ENCODE measurements at regions not wholly inside any gene's neighbourhood (a gene's known extent, or its start where the extent isn't known, plus 50 kb on each side); places are given as distances from the start of the nearest gene placed in this dataset.

DNA sequence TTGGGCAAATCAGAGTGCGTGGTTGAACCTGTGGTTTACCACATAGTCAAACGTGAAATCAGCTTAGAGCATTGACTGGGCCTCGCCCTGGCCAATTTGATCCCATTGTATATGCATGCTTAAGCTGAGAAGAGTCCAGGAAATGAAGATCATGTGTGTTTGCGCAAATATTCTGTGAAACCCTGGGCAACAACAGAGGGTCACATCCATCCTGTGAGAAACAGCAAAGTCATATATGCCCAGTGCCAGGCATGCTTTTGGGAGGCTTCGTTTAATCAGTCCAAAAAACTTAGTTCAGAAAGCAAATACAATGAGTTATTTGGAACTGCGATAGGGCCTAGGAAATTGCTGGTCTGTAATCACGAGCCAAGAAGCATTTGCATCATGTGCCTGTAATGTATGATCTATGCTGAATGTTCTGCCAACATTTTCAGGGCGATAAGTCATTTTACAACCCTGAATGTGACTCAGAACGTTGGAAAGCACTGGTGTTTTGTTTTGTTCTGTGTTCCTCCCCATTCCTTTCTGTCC, 412.1 kb upstream of the CELF2 start:
- DNase-seq = no peak

DNA sequence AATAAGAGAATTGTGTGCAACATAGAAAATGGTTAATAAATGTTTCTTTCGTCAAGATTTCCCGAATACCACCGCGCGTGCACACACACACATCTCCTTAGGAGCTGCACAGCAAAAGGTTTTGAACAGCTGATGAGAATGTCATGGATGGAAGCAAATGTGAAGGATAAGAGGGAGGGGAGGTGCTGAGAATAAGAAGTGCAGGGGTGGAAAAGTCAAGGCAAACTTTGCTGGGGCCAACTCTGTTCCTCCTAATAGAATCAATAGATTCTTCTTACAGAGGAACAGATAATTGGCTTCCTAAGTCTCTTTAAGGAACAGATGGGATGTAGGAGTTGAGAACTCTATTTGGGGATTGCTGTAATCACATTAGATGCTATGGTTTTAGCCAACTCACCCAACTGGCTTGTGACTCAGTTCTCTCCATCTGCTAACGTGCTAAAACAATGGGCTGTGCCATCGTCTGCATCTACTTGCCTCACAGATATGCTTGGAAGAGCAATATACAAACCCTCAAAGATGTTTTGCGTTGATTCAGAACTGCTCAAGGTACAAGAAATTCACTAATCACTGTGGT, 408.2 kb upstream of the CELF2 start:
- DNase-seq = no peak

DNA sequence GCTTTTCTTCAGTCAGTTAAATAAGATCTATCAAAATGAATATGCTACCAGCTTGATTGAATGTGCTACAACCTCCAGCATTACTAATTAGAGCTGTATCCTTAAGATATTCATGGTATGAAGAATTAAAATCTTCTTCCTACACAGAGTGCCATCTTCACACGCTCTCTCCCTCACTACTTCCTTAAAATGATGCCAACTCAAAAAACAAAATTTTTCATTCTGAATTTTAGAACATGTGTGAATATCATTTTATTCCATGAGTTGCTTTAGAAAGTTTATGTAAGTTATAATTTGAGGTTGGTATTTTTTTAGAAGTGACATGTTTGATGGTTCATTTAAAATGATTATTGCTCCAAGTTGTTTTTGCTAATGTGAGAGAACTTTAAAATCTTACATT, 407.5 kb upstream of the CELF2 start:
- no peak for DNase-seq

DNA sequence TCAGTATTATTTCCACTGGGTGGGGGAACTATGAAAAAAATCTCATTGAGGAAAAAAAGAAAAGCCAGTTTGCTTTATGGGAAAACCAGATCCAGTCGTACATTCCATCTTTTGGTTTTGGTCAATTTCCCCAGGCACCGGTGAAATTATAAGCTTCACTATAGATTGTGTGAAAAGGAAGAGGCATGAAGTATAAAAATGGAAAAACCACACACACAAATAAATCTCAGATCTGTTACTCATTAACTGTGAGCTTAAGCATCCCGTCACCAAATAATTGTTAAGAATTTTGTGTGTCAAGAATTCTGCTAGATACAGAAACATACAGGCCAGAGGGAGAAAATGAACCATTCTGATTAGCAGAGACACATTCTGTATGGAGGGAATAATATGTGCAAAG, 405.5 kb upstream of the CELF2 start:
- no peak for DNase-seq

DNA sequence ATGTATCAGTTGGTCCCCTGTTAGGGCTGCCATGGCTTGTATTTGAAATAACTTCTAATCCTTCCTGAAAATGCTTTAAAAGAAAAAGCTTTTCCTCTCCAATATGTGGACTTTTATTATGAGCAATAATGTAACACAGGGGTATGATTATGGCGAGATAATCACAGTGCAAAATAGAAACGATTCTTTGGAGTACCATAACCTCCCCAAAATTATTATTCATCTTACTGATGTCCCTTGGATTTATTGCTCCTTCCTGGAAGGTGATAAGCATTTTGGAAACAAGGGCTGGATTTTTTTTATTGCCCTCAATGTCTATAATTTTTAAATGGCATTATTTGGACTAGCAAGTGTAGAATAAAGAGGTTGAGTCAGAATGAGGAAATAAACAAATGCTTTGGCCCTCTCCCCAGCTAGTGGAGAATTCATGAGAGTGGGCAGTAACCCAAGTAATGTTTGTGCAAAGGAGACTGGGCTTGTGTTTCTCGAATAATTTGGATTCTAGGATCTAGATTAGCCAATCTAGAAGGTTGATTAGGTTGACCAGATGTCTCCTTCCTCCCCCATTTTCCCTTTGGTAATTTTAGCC, 403.9 kb upstream of the CELF2 start:
- DNase-seq = no peak

DNA sequence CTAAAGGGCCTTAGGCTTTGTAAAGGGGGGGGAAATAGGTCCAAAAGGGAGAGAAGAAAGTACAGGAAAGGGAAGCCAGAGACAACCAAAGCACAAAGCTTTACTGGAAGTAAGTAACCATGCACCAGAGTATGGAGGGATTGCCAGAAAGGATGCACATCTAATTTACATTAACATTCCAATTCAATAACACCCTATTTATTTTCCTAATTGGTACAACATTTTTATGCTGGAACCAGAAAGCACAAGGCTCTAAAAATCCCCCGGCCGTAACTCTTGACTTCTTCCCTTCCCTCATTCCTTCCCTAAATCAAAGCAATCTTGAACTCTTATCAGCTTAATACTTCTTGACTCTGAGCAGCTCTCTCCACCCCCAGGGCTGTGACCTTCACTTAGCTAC, 400.0 kb upstream of the CELF2 start:
- DNase-seq = no peak

DNA sequence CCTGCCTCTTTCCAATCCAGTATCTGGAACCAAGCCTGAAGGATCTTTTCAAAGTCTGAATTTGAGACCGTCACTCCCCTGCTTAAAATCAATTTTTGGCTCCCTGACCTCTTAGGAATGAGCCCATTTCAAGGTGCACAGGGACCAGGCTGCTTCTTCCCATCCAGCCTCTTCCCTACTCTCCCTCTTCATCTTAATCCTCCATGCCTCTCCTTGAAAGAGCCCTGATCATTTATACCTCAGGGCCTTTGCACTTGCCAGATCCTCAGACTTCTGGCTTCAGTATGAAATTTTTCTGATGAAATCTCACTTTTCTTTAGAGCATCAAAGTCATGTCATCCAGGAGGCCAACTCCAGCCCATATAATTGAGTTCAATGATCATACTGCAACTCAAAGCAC, 399.5 kb upstream of the CELF2 start:
- no peak for DNase-seq

DNA sequence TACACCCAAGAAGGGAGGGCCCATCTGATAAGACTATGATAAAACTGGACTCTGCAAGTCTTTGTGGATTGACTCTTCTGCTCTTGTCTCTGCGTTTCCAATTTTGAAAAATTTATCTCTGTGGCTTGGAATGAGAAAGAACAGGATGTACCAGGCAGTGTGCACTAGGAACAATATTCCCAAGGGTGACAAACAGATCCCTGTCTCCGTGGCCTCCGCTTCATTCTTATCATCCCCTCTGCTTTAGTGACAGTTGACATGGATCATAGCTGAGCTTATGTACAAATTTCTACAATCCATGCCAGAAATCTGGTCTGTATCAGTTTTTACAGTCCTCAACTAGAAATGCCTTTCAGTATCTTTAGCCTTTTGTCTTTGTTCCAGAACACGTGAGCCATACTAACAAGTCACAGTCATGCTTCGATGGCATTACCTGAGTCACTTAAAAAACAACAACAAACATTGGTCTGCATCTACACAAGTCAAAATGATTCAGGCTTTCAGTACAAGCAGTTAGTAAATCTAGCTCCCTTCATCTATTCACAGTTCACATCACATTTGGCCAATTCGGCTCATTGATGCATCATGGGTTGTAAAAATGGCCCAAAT, 393.6 kb upstream of the CELF2 start:
- no peak for DNase-seq

DNA sequence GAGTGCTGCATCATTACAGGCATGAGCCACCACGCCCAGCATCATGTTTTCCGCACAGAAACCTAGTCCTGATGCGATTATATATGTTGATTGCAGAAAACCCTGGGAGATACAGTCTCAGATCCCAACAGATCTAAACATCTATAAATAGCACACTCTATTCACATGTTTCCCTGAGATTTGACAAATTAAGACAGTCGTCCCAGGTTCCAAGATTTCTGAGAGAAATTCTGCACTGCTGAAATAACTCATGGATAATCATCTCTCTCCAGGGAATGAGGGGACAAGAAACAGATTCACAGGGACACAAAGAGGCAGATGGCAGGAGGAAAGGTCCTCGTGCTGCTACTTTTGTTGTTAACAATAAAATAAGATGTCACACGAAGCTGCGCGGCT, 393.1 kb upstream of the CELF2 start:
- no peak for DNase-seq

DNA sequence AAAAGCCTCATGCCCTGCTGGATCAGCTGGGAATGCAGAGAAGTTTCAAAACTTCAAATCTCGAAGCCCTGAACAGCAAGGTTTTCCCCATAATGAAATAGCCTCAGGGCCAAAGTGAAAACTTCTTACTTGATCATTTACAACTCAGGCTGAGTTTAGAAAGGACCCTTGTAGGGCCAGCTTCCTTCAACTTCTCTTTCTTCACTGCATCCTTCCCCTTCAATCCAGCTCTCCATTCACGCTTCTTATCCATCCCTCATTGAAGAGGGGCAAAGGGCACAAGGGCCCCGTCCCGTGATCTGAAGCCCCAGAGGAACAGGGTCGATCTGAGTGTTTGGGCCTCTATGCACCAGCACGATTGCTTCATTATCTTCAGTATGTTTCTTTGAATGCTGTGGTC, 392.2 kb upstream of the CELF2 start:
- DNase-seq = no peak

DNA sequence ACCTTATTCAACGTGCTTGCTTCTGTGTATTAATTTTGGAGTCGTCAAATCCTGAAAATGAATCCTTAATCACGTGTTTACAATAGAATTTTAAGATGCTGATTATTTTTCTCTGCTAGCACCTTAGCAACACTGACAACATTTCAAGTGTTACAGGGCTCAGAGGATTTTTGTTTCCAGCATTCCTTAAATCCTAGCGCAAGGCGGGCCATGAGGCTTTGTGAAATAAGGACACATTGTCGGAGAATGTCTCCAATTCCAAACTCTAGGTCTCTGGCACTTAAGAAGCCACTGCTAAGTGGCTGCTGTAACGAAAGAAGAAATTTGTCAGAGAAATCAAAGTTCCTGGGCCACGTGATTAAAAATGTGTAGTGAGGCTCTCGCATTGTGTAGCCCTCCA, 390.9 kb upstream of the CELF2 start:
- no peak for DNase-seq

DNA sequence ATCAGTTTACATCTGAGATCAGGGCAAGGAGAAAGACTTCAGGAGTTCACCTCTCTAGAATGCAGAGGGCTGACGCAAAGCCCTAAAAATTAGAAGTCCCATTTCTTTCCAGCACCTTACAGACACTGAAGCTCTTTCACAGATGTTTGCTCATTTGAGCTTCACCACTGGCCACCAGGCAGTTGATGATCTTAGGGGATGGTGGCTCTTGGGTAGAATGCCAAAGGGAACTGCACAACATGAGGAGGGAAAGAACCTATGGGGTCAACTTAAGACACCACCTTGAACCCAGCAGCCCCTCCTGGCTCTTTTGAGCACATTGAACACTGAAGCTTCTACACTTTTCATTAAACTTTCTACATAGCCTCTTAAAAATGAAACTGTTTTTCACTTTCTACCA, 390.3 kb upstream of the CELF2 start:
- no peak for DNase-seq

DNA sequence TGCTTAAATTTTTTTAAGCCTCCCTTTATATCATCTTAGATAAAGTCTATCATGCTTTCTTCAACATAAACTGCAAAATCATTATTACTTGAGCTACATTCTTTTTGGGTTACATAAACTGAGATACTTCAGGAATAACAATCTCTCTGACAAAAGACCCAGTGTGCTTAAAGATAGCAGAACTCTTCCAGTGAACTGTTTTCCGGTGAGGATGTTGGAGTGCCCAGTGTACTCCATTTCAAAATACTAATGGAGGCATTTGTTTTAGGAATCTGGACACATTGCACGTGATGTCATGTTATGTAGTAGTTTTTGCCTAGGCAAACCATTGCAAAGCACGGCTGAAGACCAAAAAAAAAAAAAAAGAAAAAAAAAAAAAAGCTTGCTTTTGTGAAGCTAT, 388.2 kb upstream of the CELF2 start:
- no peak for DNase-seq

DNA sequence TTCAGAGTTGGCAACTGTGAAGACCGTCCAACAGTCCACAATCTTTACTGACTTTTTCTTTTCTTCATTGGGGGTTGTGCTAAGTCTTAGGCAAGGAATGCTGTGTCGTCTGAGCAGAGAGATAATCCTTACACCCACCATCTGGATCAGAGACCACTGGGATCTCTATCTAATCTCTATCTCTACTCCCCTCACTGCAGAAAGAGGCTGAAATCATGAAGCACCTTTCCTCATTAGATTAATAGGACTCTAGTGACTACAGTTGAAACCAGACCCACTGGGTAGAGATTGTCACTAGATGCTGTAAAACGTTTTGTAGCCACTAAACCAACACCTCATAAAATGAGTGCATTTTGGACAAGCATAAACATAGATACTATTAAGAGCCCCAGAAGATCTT, 387.4 kb upstream of the CELF2 start:
- no peak for DNase-seq

DNA sequence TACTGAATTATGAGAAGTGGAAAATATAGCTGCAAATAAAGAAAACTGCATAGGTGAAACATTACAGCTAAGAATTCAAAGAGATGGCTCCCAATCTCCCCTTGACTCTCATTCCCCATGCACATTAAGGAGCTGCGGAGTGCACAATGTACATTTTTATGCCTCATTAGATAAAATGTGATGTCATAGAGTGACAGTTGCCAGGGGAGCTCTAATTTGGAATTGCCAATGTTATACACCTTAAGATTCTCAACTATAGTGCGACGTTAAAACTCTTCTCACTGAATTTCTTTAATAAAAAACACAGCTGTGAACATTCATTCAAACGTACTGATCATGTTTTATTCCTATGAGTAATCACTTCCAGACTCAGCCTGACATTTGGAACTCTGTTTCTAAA, 386.9 kb upstream of the CELF2 start:
- no peak for DNase-seq

DNA sequence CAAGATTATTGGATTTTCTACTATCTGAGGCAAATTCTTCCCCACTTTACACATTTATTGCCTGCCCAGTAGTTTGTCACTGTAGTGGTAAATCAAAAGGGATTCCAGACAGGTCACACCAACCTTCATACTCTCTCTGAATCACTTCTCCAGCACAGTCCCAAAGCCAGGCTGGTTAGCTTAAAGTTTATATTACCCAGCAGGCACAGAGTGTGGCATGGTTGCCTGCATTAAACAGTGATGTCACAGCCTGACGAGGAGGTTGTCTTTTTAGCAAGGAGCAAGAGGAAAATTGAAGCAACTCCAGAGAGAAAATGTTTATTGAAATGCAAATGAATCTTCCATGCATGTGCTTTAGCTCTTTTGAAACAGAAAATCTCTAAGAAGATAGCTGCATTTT, 375.5 kb upstream of the CELF2 start:
- DNase-seq = no peak

DNA sequence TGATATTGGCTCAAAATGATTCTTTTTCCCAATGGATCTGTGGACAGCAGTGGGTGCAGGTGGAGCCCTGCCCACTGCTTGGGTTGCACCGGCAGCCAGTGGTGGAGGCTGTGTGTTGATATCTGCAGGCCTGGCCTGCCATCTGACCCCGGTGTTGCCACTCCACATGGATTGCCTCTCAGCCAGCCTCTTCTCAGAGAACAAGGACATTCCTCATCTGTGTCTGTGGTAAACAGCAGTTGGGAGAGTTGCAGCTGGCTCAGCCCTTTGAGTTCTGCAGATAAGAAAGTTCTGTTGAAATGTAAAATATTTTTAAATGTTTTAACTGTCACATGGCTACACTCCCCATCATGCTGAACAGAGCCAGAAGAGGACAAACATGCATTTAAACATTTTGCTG, 374.9 kb upstream of the CELF2 start:
- no peak for DNase-seq

DNA sequence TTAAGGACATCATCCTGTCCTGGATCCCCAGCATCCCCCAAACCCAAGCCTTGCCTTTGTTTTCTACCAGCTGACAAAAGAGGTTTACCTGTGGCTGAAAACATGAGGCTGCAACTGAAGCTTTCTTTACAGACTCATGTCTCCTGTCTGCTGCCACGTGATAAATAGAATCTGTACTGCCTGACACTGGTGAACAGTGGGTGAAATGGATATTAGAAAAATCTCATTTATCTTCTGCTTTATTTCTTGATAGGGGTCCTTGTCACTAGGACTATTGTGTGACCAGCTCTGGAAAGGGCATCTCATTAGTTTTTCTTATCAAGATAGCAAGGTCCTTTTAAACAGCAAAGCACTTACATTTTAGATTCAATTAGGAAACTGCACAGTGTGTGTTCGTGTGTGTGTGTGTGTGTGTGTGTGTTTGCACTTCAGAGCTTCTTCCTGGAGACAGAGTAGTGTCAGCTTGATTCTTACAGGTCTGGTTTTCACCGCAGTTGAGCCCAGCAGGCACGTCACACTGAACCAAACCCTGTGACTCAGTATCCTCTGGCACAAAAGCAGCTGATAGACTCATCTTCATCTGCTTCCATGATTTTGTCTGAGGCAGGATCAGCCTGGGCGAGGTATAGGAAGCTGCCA, 373.5 kb upstream of the CELF2 start:
- no peak for DNase-seq

DNA sequence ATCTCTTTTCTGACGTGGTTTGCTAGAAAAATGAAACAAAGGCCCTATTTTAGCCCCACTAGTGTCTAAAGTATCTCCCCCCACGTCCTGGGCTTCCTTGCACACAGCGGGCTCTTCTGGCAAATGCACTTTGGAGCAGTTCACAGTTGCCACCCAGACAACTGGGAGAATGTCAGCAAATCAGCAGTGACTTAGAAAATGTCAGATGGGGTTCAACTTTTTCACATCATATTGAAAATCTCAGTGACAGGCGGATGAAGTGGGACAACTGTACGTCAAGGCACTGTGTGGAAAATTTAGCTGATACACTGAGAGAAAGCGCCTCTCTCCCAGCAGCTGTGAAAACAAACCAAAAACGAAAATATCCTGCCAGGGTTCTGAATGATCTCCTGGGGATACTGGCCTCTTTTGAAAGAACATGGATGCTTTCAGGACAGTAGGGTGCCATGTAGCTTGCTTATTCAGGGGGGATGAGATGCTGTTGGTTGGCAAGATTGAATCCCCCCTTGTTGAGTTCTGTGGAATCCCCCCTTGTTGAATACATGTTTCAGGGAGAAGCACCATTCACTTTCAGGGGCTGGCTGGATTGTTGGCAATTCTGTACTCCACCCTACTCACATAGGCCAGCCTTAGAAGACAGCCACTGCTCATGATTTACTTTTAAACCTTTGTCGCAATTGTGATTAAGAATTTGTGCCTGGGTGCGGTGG, 372.8 kb upstream of the CELF2 start:
- DNase-seq = no peak

DNA sequence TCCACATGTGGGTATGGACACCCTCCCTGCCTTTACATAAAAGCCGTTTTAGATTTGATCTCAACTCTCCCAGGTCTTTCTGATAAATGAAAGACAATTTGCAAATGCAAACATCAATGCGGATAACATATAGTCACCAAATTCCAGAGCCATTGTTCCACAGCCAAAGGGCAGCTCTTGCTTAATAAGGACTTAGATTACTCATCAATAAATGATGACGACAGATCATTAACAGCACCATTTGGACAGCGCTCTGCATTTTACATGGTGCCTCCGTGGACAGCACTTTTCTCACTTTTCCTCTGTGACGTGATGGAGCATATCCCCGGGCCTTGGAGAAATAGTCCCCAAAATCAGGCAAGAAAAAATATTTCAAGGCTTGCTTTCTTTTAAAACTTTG, 370.3 kb upstream of the CELF2 start:
- DNase-seq = no peak

DNA sequence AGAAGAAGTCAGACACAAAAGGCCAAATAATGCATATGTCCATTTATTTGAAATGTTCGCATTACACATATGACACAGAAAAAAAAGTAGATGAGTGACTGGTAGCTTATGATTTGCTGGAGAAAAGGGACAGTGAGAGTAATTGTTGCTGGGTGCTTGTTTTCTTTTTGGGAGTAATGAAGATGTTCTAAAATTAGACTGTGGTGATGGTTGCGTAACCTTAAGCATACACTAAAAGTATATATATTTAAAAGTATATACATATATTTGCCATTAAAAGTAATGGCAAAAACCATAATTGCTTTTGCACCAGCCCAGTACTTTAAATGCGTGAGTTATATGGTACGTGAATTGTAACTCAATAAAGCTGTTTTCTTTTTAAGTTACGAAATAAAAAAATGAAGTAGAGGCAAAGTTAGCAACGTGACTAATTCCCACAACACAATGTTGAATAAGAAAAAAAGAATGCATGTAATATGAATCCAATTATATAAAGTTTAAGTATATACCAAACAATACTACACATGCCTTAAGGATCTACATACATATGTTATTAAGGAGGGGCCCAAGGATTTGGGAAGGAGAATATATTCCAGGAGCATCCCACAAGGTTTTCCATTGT, 360.4 kb upstream of the CELF2 start:
- DNase-seq = no peak

DNA sequence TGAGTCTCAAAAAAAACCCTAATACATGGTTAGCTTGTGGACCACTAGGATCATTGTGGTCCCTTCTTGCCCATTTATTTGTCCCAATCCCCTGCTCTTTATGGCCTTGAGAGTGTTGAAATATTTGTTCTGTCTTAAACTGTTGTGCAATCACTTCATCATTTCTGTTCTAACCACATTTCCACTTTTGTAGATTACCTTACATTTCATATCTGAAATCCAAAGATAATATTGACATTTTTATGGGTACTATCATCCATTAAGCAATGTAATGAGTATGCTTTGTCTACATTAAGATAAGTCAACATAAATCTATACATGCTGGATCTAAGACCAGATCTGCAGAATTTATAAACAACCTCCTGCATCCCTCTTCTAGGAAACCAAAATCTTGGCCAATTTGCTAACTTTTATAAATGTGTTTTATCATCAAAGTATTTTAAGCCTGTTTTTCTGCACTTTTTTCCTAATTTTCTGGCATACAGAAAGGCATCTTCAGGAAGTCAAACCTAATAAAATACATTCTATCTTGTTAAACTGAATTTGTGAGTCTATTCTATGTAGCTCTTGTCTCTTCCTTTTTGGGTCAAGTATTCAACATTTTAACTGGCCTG, 359.4 kb upstream of the CELF2 start:
- DNase-seq = no peak

DNA sequence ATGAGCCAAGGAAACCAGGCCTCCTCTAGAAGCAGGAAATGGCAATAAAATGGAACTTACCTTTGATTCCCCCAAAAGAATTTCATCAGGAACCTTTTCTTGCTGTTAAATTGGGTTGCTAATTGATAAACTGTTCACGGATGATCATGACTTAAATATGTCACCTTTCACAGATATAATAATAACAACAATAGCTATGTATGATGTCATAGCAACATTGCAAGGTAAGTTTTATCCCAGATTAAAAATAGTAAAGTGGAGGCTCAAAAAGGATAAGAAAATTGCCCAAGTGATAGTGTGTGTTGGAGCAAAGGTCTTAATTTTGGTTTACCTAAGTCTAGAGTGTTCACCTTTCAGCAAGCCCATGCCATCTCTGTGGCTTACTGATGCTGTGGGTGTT, 357.6 kb upstream of the CELF2 start:
- DNase-seq = no peak

Data from SIG-M5 (cell line).